Stimulated activated CD8-positive, alpha-beta memory T cell treated with anti-CD3 and anti-CD28 coated beads, Interleukin-4, amount 100 ng/mL, for 48 hours (primary cell): ENCODE measurements at regions not wholly inside any gene's neighbourhood (a gene's known extent, or its start where the extent isn't known, plus 50 kb on each side); places are given as distances from the start of the nearest gene placed in this dataset.
A peak's percentile ranks its signal among the peaks of the same experiment; 100 is the strongest.

Experiments
- DNase-seq: peaks from one replicate; pipeline ENCODE4 v3.0.0-alpha.2; 2020

- no peak for DNase-seq
Observed at GRCh38 chr1:224850446-224850845, 79.0 kb upstream of the DNAH14 start.

- peak; percentile 76 for DNase-seq
Observed at GRCh38 chr1:224851210-224851847, 78.1 kb upstream of the DNAH14 start.

GRCh38 chr1:224851848-224852261 is 77.6 kb upstream of the DNAH14 start:
- DNase-seq, result no peak

GRCh38 chr1:224852901-224853568 is 76.4 kb upstream of the DNAH14 start:
- no peak for DNase-seq

- no peak for DNase-seq
Observed at GRCh38 chr1:224856973-224857372, 72.5 kb upstream of the DNAH14 start.

- DNase-seq, result peak; percentile 25
Observed at GRCh38 chr1:224859651-224860050, 69.8 kb upstream of the DNAH14 start.

GRCh38 chr1:224860488-224861338 is 68.8 kb upstream of the DNAH14 start:
- DNase-seq, result no peak

- no peak for DNase-seq
Observed at GRCh38 chr1:224861339-224861716, 68.1 kb upstream of the DNAH14 start.

GRCh38 chr1:224863486-224863885 is 66.0 kb upstream of the DNAH14 start:
- DNase-seq, result no peak

GRCh38 chr1:224864006-224864405 is 65.5 kb upstream of the DNAH14 start:
- DNase-seq, result no peak

- no peak for DNase-seq
Observed at GRCh38 chr1:224865510-224865909, 64.0 kb upstream of the DNAH14 start.

- DNase-seq, result no peak
Observed at GRCh38 chr1:224866940-224867339, 62.5 kb upstream of the DNAH14 start.

- DNase-seq, result no peak
Observed at GRCh38 chr1:224867715-224868114, 61.8 kb upstream of the DNAH14 start.

GRCh38 chr1:224872832-224873433 is 56.5 kb upstream of the DNAH14 start:
- no peak for DNase-seq

- DNase-seq, result no peak
Observed at GRCh38 chr1:224873434-224874369, 55.8 kb upstream of the DNAH14 start.

GRCh38 chr1:224874775-224875174 is 54.7 kb upstream of the DNAH14 start:
- no peak for DNase-seq

- DNase-seq, result no peak
Observed at GRCh38 chr1:224879162-224879803, 50.2 kb upstream of the DNAH14 start.
